Endothelial cell of umbilical vein (primary cell): ENCODE measurements at regions not wholly inside any gene's neighbourhood (a gene's known extent, or its start where the extent isn't known, plus 50 kb on each side); places are given as distances from the start of the nearest gene placed in this dataset.

ENCODE experiments used
- BruUV-seq: library from RNA; stranded (reverse); fragments of 400-500 nt; replicated peaks from 2 replicates; lab custom pipeline; 2021; lab: Mats Ljungman, UMichigan
- CTCF ChIA-PET: fragments of 300-600, 350-600 bp; sonication (Branson Sonifier 250); formaldehyde crosslinking; loops from one replicate; lab custom pipeline; 2021; ENCODE audit warnings: antibody characterized with exemption, inconsistent platforms; lab: Charles Lee
- POLR2A ChIA-PET: fragments of 300-600, 350-600 bp; sonication (Branson Sonifier 250); formaldehyde crosslinking; loops from one replicate; lab custom pipeline; 2021; ENCODE audit warnings: antibody characterized with exemption, inconsistent platforms; lab: Charles Lee
- DNase-seq: peaks from one replicate; pipeline ENCODE4 v3.0.0-alpha.2; 2011; ENCODE audit warnings: low read depth, low spot score
- FAIRE-seq: peaks from 2 replicates; lab custom pipeline; 2011; peaks lifted over from hg19 to GRCh38; lab: Jason Lieb, UNC
- H2AFZ ChIP-seq: 2 replicates; pipeline ENCODE4 v1.6.0; 2012; ENCODE audit warnings: low read depth, low read length, control low read depth, inconsistent platforms
- H3K27ac ChIP-seq: 2 replicates; pipeline ENCODE4 v1.5.1; 2011; ENCODE audit warnings: low read depth, mild to moderate bottlenecking, control low read depth, low read length, moderate library complexity; ENCODE audit not compliant: insufficient read depth
- H3K27me3 ChIP-seq, 2 experiments: 2 replicates each; pipeline versions ENCODE4 v1.6.0 to v1.6.1; 2011; ENCODE audit warnings: low read length in 2 of 2, mixed read lengths in 1 of 2; ENCODE audit not compliant: control insufficient read depth in 2 of 2, insufficient read depth in 2 of 2
- H3K36me3 ChIP-seq, 2 experiments: 2 replicates in 1 of 2; 3 replicates in 1 of 2; pipeline ENCODE4 v1.5.1; 2011; ENCODE audit warnings: low read length in 2 of 2, mild to moderate bottlenecking in 1 of 2, moderate library complexity in 1 of 2; ENCODE audit not compliant: control insufficient read depth in 2 of 2, insufficient read depth in 2 of 2; ENCODE audit errors: extremely low read depth in 1 of 2
- H3K4me1 ChIP-seq: 3 replicates; pipeline ENCODE4 v1.5.1; 2011; ENCODE audit warnings: mild to moderate bottlenecking, low read length; ENCODE audit not compliant: control insufficient read depth, insufficient read depth; ENCODE audit errors: extremely low read depth
- H3K4me2 ChIP-seq: 2 replicates; pipeline ENCODE4 v1.6.1; 2011; ENCODE audit warnings: low read length, control low read depth, mixed read lengths; ENCODE audit not compliant: insufficient read depth
- H3K4me3 ChIP-seq, 3 experiments: fragments of 200-600 bp in 1 of 3; sonication (generic), shearing (Covaris generic) in 1 of 3; replicated peaks in 1 of 3; 2 replicates each; pipeline ENCODE4 v1.5.1; 2011 to 2016; ENCODE audit warnings: control low read depth in 3 of 3, low read length in 3 of 3, mild to moderate bottlenecking in 2 of 3, inconsistent platforms in 1 of 3, low read depth in 1 of 3, moderate library complexity in 1 of 3; ENCODE audit not compliant: insufficient read depth in 1 of 3
- H3K79me2 ChIP-seq: 2 replicates; pipeline ENCODE4 v1.6.0; 2012; ENCODE audit warnings: low read length, inconsistent platforms; ENCODE audit not compliant: control insufficient read depth, insufficient read depth
- H3K9ac ChIP-seq: replicated peaks from 2 replicates; pipeline ENCODE3; 2011; ENCODE audit warnings: low read length, control low read depth; ENCODE audit not compliant: insufficient read depth; ENCODE audit errors: extremely low read depth
- H3K9me1 ChIP-seq: replicated peaks from 3 replicates; pipeline ENCODE4 v1.6.0; 2011; ENCODE audit warnings: mild to moderate bottlenecking, low read length; ENCODE audit not compliant: control insufficient read depth, insufficient read depth; ENCODE audit errors: extremely low read depth
- H3K9me3 ChIP-seq: replicated peaks from 2 replicates; pipeline ENCODE4 v1.5.1; 2012; ENCODE audit warnings: low read length, inconsistent platforms; ENCODE audit not compliant: control insufficient read depth, insufficient read depth
- H4K20me1 ChIP-seq: replicated peaks from 2 replicates; pipeline ENCODE3; 2011; ENCODE audit warnings: mild to moderate bottlenecking, low read length; ENCODE audit not compliant: control insufficient read depth, insufficient read depth; ENCODE audit errors: extremely low read depth
- EZH2 ChIP-seq: IDR thresholded peaks from 2 replicates; pipeline ENCODE4 v1.6.1; 2012; ENCODE audit warnings: borderline replicate concordance, low read depth, mild to moderate bottlenecking, moderate library complexity, low read length, inconsistent platforms; ENCODE audit not compliant: severe bottlenecking
- FOS ChIP-seq: IDR thresholded peaks from 2 replicates; pipeline ENCODE4 v1.6.1; 2011; ENCODE audit warnings: mild to moderate bottlenecking, low read length, moderate library complexity, borderline replicate concordance; ENCODE audit not compliant: insufficient read depth
- GATA2 ChIP-seq: IDR thresholded peaks from 2 replicates; pipeline ENCODE4 v1.7.0; 2011; ENCODE audit warnings: low read depth, mild to moderate bottlenecking, moderate library complexity, mixed read lengths, low read length; ENCODE audit not compliant: insufficient read length, insufficient read depth
- JUN ChIP-seq: IDR thresholded peaks from 2 replicates; pipeline ENCODE4 v1.6.1; 2011; ENCODE audit warnings: borderline replicate concordance, low read depth; ENCODE audit not compliant: insufficient read length, insufficient read depth
- MYC ChIP-seq: IDR thresholded peaks from one replicate; pipeline ENCODE4 v1.6.1; 2011; ENCODE audit warnings: mild to moderate bottlenecking, low read depth, low read length
- POLR2A ChIP-seq: IDR thresholded peaks from 2 replicates; pipeline ENCODE4 v1.6.1; 2012; ENCODE audit warnings: low read depth, mild to moderate bottlenecking, control low read depth, low read length
- POLR2AphosphoS5 ChIP-seq: IDR thresholded peaks from 2 replicates; pipeline ENCODE4 v1.6.1; 2012; ENCODE audit warnings: low read depth, mild to moderate bottlenecking, control low read depth, low read length, moderate library complexity; ENCODE audit not compliant: insufficient read depth
- dilution Hi-C: fragments of 300-500 bp; cut with MboI; formaldehyde crosslinking; loops from one replicate; pipeline ENCODE4 v1.15.0; 2019; ENCODE audit warnings: low sequenced_read_pairs; ENCODE audit not compliant: extremely low pct_ligation_motif_present
- intact Hi-C: fragments of 100-400 bp; cut with micrococcal nuclease; formaldehyde crosslinking; loops from one replicate; pipeline ENCODE4 v1.10.0; 2022
- TF ChIP-seq, protein P1 (sequence below): IDR thresholded peaks from 2 replicates; pipeline ENCODE4 v1.6.1; 2011; ENCODE audit not compliant: insufficient read depth, insufficient read length
- TF ChIP-seq, protein P2 (sequence below), 2 donors: IDR thresholded peaks; 1 replicate in 1 of 2; 2 replicates in 1 of 2; pipeline ENCODE4 v1.5.1; 2011; ENCODE audit warnings: low read length in 2 of 2, mild to moderate bottlenecking in 2 of 2, moderate library complexity in 2 of 2, control low read depth in 1 of 2, inconsistent platforms in 1 of 2, low read depth in 1 of 2; ENCODE audit not compliant: insufficient read depth in 1 of 2; ENCODE audit errors: extremely low read depth in 1 of 2

DNA sequence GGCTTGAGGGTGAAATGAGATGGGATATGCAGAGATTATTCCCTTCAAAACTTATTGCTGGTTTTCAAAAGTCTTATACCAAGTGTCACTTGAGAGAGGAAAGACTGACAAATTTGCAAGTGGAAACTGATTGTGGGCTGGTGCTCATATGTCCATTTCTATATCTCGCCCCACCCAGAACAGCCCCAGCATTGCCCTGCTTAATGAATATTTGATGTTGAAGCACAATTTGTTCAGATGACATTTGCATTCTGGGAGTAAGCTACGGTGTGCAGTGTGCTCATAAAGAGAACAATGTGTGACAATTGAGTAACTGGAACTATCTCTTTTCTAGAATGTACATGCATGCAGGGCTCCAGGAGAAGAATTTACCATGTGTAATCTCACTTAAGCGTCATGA, 223.5 kb upstream of the TRPC5 start:
- H3K79me2 ChIP-seq = no peaks in the 10 kb centered on the region
- no peak overlapping the region for H3K4me3 ChIP-seq
- FAIRE-seq (no peak), DNase-seq (no peak)
- H3K9me1 ChIP-seq = no peaks in the 10 kb centered on the region
- no peaks in the 10 kb centered on the region for H4K20me1 ChIP-seq
- no peaks in the 10 kb centered on the region for H3K27me3 ChIP-seq
- H3K36me3 ChIP-seq = no peaks in the 10 kb centered on the region
- dilution Hi-C loops = no loop called here
- no peaks in the 10 kb centered on the region for H3K4me1 ChIP-seq
- POLR2A ChIA-PET = no interaction called here
- intact Hi-C loops = no loop called here
- TF ChIP-seq, protein P1, sequence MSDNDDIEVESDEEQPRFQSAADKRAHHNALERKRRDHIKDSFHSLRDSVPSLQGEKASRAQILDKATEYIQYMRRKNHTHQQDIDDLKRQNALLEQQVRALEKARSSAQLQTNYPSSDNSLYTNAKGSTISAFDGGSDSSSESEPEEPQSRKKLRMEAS = no peak
- TF ChIP-seq, protein P2, sequence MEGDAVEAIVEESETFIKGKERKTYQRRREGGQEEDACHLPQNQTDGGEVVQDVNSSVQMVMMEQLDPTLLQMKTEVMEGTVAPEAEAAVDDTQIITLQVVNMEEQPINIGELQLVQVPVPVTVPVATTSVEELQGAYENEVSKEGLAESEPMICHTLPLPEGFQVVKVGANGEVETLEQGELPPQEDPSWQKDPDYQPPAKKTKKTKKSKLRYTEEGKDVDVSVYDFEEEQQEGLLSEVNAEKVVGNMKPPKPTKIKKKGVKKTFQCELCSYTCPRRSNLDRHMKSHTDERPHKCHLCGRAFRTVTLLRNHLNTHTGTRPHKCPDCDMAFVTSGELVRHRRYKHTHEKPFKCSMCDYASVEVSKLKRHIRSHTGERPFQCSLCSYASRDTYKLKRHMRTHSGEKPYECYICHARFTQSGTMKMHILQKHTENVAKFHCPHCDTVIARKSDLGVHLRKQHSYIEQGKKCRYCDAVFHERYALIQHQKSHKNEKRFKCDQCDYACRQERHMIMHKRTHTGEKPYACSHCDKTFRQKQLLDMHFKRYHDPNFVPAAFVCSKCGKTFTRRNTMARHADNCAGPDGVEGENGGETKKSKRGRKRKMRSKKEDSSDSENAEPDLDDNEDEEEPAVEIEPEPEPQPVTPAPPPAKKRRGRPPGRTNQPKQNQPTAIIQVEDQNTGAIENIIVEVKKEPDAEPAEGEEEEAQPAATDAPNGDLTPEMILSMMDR (IDR thresholded peaks at IDR 0.05; ENCODE audit: extremely low read depth in 1 of 2, insufficient read depth in 1 of 2, low read depth in 1 of 2, low read length in 2 of 2) = no peak
- TF ChIP-seq POLR2A = no peak
- no peak for TF ChIP-seq EZH2
- TF ChIP-seq POLR2AphosphoS5 = no peak
- TF ChIP-seq JUN = no peak
- TF ChIP-seq FOS = no peak
- TF ChIP-seq GATA2 = no peak
- TF ChIP-seq MYC = no peak
- BruUV-seq = no TSS peak
- H3K9me3 ChIP-seq = no peaks in the 10 kb centered on the region
- no peak overlapping the region for H3K27ac ChIP-seq
- H2AFZ ChIP-seq = no peak overlapping the region
- CTCF ChIA-PET = no interaction called here
- H3K4me2 ChIP-seq = no peak overlapping the region
- no peak overlapping the region for H3K9ac ChIP-seq
